Esophagus muscularis mucosa (tissue), 3 donors: ENCODE measurements at regions not wholly inside any gene's neighbourhood (a gene's known extent, or its start where the extent isn't known, plus 50 kb on each side); places are given as distances from the start of the nearest gene placed in this dataset.

Experiments
- CTCF ChIP-seq, 3 experiments: fragments of 200-600 bp in 2 of 3; fragments of 450-650 bp in 1 of 3; sonication (generic) in 2 of 3; IDR thresholded peaks; one replicate each; pipeline ENCODE4 v1.5.1; 2017 to 2019; ENCODE audit warnings: antibody characterized with exemption in 3 of 3, mild to moderate bottlenecking in 2 of 3, moderate library complexity in 1 of 3
- POLR2AphosphoS5 ChIP-seq, 2 donors: sonication (generic); formaldehyde crosslinking; IDR thresholded peaks; one replicate each; pipeline ENCODE4 v1.6.1; 2017; ENCODE audit warnings: antibody characterized with exemption in 2 of 2

GRCh38 chr2:58950795-58951462, 709.8 kb upstream of the FANCL start:
- TF ChIP-seq CTCF (IDR thresholded peaks at IDR 0.05): no peak
- TF ChIP-seq POLR2AphosphoS5 (IDR thresholded peaks at IDR 0.05): no peak
